Spleen (tissue), 11 donors: ENCODE measurements at regions not wholly inside any gene's neighbourhood (a gene's known extent, or its start where the extent isn't known, plus 50 kb on each side); places are given as distances from the start of the nearest gene placed in this dataset.
"Not testable (repeated sequence)": the region's sequence is repeated elsewhere in the genome, so short reads cannot be mapped to it uniquely, and the experiment has no call there.

Experiments
- DNase-seq: peaks from one replicate; pipeline ENCODE4 v3.0.0-alpha.2; 2020
- H3K27ac ChIP-seq, 8 donors: fragments of 200-600 bp; sonication (generic) in 7 of 8; 1 replicate in 4 of 8; 2 replicates in 4 of 8; pipeline versions ENCODE4 v1.5.0 to v1.8.0; 2016 to 2021; ENCODE audit warnings: inconsistent platforms in 4 of 8, mild to moderate bottlenecking in 4 of 8, moderate library complexity in 1 of 8
- H3K27me3 ChIP-seq, 7 donors: fragments of 200-600 bp; sonication (generic) in 6 of 7; replicated peaks in 1 of 7; 1 replicate in 4 of 7; 2 replicates in 3 of 7; pipeline versions ENCODE4 v1.5.0 to v1.8.0; 2016 to 2021; ENCODE audit warnings: inconsistent platforms in 3 of 7, mild to moderate bottlenecking in 1 of 7
- H3K36me3 ChIP-seq, 6 donors: fragments of 200-600 bp; sonication (generic) in 5 of 6; 1 replicate in 4 of 6; 2 replicates in 2 of 6; pipeline versions ENCODE4 v1.5.0 to v1.8.0; 2016 to 2021; ENCODE audit warnings: inconsistent platforms in 2 of 6
- H3K4me1 ChIP-seq, 6 donors: fragments of 200-600 bp; sonication (generic) in 5 of 6; 1 replicate in 3 of 6; 2 replicates in 3 of 6; pipeline versions ENCODE4 v1.5.0 to v1.8.0; 2016 to 2021; ENCODE audit warnings: inconsistent platforms in 3 of 6
- H3K4me3 ChIP-seq, 8 donors: fragments of 200-600 bp; sonication (generic) in 7 of 8; 1 replicate in 4 of 8; 2 replicates in 4 of 8; pipeline versions ENCODE4 v1.5.0 to v1.8.0; 2016 to 2021; ENCODE audit warnings: inconsistent platforms in 4 of 8, mild to moderate bottlenecking in 4 of 8, moderate library complexity in 2 of 8
- H3K9me3 ChIP-seq, 8 donors: fragments of 200-600 bp; sonication (generic) in 7 of 8; 1 replicate in 4 of 8; 2 replicates in 4 of 8; pipeline versions ENCODE4 v1.5.0 to v1.8.0; 2016 to 2021; ENCODE audit warnings: inconsistent platforms in 4 of 8
- CTCF ChIP-seq, 11 experiments: fragments of 200-600 bp in 7 of 11; fragments of 450-650 bp in 4 of 11; sonication (generic) in 4 of 11; IDR thresholded peaks in 8 of 11; conservative IDR thresholded peaks in 3 of 11; 1 replicate in 7 of 11; 2 replicates in 4 of 11; pipeline versions ENCODE4 v1.4.0 to v1.8.0; 2016 to 2021; ENCODE audit warnings: antibody characterized with exemption in 11 of 11, inconsistent platforms in 4 of 11, mild to moderate bottlenecking in 1 of 11
- POLR2A ChIP-seq, 3 donors: fragments of 450-650 bp; IDR thresholded peaks; one replicate each; pipeline ENCODE4 v1.5.1; 2017; ENCODE audit warnings: antibody characterized with exemption in 3 of 3, mild to moderate bottlenecking in 1 of 3
- POLR2AphosphoS5 ChIP-seq, 3 donors: sonication (generic); formaldehyde crosslinking; IDR thresholded peaks; one replicate each; pipeline ENCODE4 v1.5.1; 2017; ENCODE audit warnings: antibody characterized with exemption in 3 of 3
- WGBS, 5 donors: extraction: QIAGEN DNeasy Blood & Tissue Kit in 3 of 5; methylation state at CpG; one replicate each; pipeline versions ENCODE4 v1.1.5 to v1.1.7; 2013 to 2018; 5-methylcytosine and 5-hydroxymethylcytosine counted together
- intact Hi-C: fragments of 100-400 bp; cut with DNase I; formaldehyde crosslinking; loops from one replicate; pipeline ENCODE4 v1.15.0; 2023; ENCODE audit warnings: low total_unique reads
- donor health status: healthy with polysubstance abuse.
- donor health status: DM: no; HTN: no; CAD: no; lungs with moderate emphysema.
- donor health status: DM: no; HTN: no; CAD: no.
- donor health status: Bipolar disorder and iron deficiency.
- donor health status: healthy.
- donor health status: DM: no; HTN: no; CAD: no.
- donor health status: DM: yes; HTN: yes; CAD: no.

GRCh38 chr3:181936774-181937173 lies 225.0 kb downstream of the SOX2 start:
- TF ChIP-seq CTCF (IDR thresholded peaks at IDR 0.05 in 8 of 11, conservative IDR thresholded peaks at IDR 0.05 in 3 of 11), result no peak
- no peak for TF ChIP-seq POLR2A (IDR thresholded peaks at IDR 0.05)
- no peak for TF ChIP-seq POLR2AphosphoS5 (IDR thresholded peaks at IDR 0.05)
- Histone ChIP-seq H3K27ac (no peak overlapping the region), H3K9me3 (no peaks in the 10 kb centered on the region), H3K4me3 (no peak overlapping the region), H3K4me1 (no peaks in the 10 kb centered on the region), H3K36me3 (no peaks in the 10 kb centered on the region), H3K27me3 (peaks cover 0 to 5% (median 0%) of the 10 kb centered on the region in 7 donors)
- no peak for DNase-seq
- intact Hi-C loops, result no loop called here
- 83 to 88% (median 84%) methylated on average over 6 of the region's 6 CpGs for WGBS, 5 donors

GRCh38 chr3:181938580-181938979 lies 226.9 kb downstream of the SOX2 start:
- H3K9me3 ChIP-seq, DNase-seq, H3K4me1 ChIP-seq, intact Hi-C loops, H3K4me3 ChIP-seq, H3K27me3 ChIP-seq, H3K27ac ChIP-seq, H3K36me3 ChIP-seq: not testable (repeated sequence)
- WGBS, 5 donors, result 81 to 90% (median 87%) methylated on average over 3 of the region's 3 CpGs

- no peaks in the 10 kb centered on the region for H3K36me3 ChIP-seq
- TF ChIP-seq POLR2AphosphoS5 (IDR thresholded peaks at IDR 0.05), result no peak
- no peak for TF ChIP-seq POLR2A (IDR thresholded peaks at IDR 0.05)
- TF ChIP-seq CTCF (IDR thresholded peaks at IDR 0.05 in 8 of 11, conservative IDR thresholded peaks at IDR 0.05 in 3 of 11), result no peak
- 53 to 79% (median 71%) methylated on average over 3 of the region's 3 CpGs for WGBS, 5 donors
- intact Hi-C loops, result no loop called here
- no peak for DNase-seq
- H3K27me3 ChIP-seq, result peaks cover 0 to 6% (median 0%) of the 10 kb centered on the region in 7 donors
- H3K27ac ChIP-seq, result no peak overlapping the region
- no peak overlapping the region for H3K4me3 ChIP-seq
- no peaks in the 10 kb centered on the region for H3K9me3 ChIP-seq
- H3K4me1 ChIP-seq, result no peaks in the 10 kb centered on the region
Measured at GRCh38 chr3:181940703-181941102, 229.0 kb downstream of the SOX2 start.

GRCh38 chr3:181941250-181941649 lies 229.5 kb downstream of the SOX2 start:
- intact Hi-C loops, result no loop called here
- DNase-seq, result no peak
- 6 to 20% (median 9%) methylated on average over 5 of the region's 5 CpGs for WGBS, 5 donors
- H3K27me3 ChIP-seq, result peaks cover 0 to 6% (median 0%) of the 10 kb centered on the region in 7 donors
- no peak for TF ChIP-seq CTCF (IDR thresholded peaks at IDR 0.05 in 8 of 11, conservative IDR thresholded peaks at IDR 0.05 in 3 of 11)
- no peak for TF ChIP-seq POLR2AphosphoS5 (IDR thresholded peaks at IDR 0.05)
- no peak overlapping the region for H3K4me3 ChIP-seq
- peak overlapping the region in 1 of 8 donors; percentile 4 for H3K27ac ChIP-seq
- no peaks in the 10 kb centered on the region for H3K9me3 ChIP-seq
- no peaks in the 10 kb centered on the region for H3K36me3 ChIP-seq
- H3K4me1 ChIP-seq, result no peaks in the 10 kb centered on the region

- TF ChIP-seq CTCF (IDR thresholded peaks at IDR 0.05 in 8 of 11, conservative IDR thresholded peaks at IDR 0.05 in 3 of 11) (no peak), POLR2AphosphoS5 (IDR thresholded peaks at IDR 0.05) (no peak), POLR2A (IDR thresholded peaks at IDR 0.05) (no peak)
- intact Hi-C loops, result no loop called here
- Histone ChIP-seq H3K27me3 (peaks cover 0 to 6% (median 0%) of the 10 kb centered on the region in 7 donors), H3K36me3 (no peaks in the 10 kb centered on the region), H3K9me3 (no peaks in the 10 kb centered on the region), H3K4me1 (no peaks in the 10 kb centered on the region), H3K4me3 (no peak overlapping the region), H3K27ac (no peak overlapping the region)
- DNase-seq, result no peak
- 51 to 64% (median 62%) methylated on average over 6 of the region's 6 CpGs for WGBS, 5 donors
Measured at GRCh38 chr3:181943285-181943684, 231.6 kb downstream of the SOX2 start.
